Activated CD4-positive, alpha-beta T cell treated with anti-CD3 and anti-CD28 coated beads, Interleukin-2, amount 50 U/mL, for 16 hours (primary cell): ENCODE measurements at regions not wholly inside any gene's neighbourhood (a gene's known extent, or its start where the extent isn't known, plus 50 kb on each side); places are given as distances from the start of the nearest gene placed in this dataset.

Experiments used
- DNase-seq: peaks from one replicate; pipeline ENCODE4 v3.0.0-alpha.2; 2020

DNA sequence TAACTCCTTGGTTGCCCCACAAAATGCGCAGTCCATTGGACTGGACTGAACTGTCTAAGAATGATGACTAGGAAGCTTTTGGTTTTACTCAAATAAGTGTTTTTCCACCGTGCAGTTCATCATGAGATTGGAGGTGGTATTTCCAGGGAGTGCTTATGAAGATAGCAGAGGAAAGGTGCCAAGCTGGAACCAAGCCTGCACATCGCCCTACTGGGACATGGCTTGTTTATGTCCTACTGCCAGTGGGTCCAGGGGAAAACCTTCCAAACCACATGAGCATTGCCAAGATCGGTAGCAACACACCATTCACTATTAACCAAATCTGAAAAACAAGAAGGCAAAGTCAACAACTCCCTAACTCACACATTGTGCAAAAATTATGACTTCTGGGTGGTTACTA, 54.7 kb upstream of the DSCAM start:
- DNase-seq, result no peak

- DNase-seq, result no peak
These were observed 55.3 kb upstream of the DSCAM start for GRCh38 chr21:40902299-40902698.

DNA sequence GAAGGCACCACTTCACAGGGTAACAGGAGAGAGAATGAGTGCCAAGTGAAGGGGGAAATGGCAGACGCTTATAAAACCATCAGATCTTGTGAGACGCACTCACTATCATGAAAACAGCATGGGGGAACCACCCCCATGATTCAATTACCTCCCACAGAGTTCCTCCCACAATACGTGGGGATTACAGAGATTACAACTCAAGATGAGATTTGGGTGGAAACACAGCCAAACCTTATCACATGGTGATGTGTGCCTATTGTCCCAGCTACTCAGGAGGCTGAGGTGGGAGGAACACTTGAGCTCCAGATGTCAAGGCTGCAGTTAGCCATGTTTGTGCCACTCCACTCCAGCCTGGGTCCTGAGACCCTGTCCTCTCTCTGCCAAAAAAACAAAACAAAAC, 56.0 kb upstream of the DSCAM start:
- DNase-seq, result no peak

DNA sequence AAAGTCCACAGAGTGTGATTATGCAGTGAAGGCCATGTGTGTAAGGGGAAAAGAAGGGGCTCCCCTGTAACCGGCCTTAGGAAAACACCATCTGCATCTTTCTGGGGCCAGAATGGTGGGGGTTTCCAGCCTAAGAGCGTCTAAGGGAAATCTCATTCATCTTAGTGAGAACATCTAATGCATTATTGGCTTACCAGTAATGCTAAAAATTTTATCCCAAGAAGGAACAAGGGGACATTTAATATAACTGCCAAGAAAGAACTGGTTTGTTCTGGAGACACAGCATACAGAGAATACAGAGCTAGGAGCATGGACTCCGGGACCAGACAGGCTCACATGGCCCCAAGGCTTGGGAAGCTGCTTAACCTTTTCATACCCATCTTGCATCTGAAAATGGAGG, 58.3 kb upstream of the DSCAM start:
- no peak for DNase-seq

DNA sequence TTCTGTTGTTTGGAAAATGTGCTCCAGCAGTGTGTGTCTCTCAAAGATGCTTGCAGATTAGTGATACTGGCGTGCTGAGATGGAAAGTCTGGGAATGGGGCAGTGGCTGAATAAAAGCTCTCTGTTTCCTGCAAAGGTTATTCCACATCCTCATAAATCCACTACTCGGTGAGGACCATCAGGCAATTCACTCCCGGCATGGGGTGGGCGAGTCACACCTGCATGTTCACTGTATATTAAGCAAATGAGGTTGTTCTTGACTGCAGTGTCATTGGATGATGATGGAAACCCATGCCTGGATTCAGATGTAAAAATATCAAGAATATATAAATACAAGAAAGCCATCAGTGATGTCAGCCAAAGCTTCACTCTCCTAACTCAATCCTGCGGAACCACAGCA, 65.4 kb upstream of the DSCAM start:
- no peak for DNase-seq

DNA sequence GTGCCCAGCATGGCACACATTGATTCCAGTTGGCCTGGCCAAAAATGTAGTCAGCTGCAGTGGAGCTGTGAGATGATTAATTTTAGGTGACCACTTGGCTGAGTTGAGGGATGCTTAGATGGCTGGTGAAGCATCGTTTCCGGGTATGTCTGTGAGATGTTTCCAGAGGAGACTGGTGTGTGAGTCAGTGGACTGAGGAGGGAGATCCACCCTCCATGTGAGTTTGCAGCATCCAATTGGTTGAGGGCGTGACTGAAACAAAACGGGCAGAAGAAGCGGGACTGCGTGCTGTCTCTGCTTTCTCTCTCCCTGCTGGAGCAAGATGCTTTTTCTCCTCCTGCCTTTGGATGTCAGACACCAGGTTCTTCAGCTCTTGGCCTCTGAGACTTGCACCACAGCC, 68.2 kb upstream of the DSCAM start:
- no peak for DNase-seq

- no peak for DNase-seq
These were observed 76.4 kb upstream of the DSCAM start for GRCh38 chr21:40923407-40923806.

DNA sequence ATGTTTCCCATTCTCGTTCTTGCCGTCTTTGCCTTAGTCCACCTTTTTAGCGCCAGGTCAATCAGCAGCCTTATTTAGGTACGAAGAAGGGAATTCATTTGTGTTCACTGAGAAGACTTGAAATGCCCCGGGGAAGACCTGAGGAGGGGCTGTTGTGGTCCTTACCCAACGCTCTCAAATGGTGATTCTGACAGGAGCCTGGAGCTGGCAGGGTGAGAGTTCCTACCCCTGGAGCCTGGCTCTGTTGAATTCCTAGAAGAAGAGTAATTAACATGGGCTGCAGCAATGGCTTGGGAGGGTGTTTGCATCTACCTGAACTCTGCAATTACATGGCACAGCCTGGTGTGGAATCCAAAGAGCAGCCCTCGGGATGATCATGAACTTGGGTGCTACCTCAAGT, 76.9 kb upstream of the DSCAM start:
- no peak for DNase-seq

DNA sequence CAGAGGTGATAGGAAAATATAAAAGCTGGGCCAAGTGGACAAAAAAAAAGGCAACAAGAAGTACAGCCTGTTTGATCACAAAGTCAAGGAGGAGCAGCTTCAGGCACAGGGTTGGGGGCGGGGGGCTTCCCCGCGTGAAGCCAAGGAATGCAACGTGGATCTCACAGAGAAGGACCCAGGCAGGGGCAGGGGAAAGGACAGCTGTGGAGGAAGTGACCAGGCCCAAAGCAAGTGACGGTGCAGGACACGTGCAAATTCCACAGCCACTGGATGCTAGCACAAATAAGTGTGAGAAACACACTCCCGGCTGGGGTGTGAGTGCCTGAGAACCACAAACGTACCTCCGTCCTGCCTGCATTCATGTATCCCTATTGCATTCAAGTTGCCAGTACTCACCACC, 77.7 kb upstream of the DSCAM start:
- no peak for DNase-seq

DNA sequence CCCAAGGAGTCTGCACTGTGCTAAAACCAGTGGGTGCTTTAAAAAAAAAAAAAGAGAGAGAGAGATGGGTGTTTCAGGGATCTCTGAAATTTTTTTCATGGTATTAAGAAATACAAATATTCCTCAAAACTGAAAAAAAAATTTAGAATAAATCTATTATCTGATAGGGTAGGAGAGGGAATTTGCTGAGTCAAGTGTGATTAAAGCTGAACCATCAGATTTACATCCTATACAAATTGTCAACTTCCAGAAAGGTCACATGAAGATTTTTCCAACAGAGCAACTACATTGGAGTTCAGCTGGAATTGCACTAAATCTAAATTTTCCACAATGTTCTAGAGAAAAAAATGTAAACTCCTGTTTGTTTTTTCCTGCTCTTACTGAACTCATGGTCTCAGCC, 79.3 kb upstream of the DSCAM start:
- no peak for DNase-seq

GRCh38 chr21:40929833-40930232, 82.9 kb upstream of the DSCAM start:
- DNase-seq, result no peak

- no peak for DNase-seq
These were observed 84.2 kb upstream of the DSCAM start for GRCh38 chr21:40931197-40931596.

DNA sequence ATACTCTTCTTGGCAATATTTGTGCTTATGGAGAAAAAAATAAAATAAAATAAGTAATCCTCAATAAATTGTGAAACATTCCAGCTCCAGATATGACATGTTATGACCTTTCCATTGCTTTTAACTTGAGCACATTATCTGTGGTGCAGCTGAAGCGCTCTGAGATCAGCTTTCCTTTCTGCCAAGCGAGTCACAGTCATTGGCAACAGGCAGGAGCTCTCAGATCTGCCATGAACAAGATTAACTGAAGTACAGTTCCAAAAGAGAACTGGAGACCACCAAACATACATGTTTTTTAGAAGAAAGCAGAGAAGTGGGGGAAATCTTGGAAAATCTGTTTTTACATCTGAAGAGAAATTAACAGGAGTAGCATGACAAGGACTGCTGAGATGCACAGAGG, 89.2 kb upstream of the DSCAM start:
- no peak for DNase-seq

- DNase-seq, result no peak
These were observed 89.9 kb upstream of the DSCAM start for GRCh38 chr21:40936771-40937261.

- no peak for DNase-seq
These were observed 91.1 kb upstream of the DSCAM start for GRCh38 chr21:40938078-40938477.

- DNase-seq, result no peak
These were observed 91.7 kb upstream of the DSCAM start for GRCh38 chr21:40938611-40939010.

GRCh38 chr21:40947713-40948112, 100.8 kb upstream of the DSCAM start:
- DNase-seq, result no peak

- DNase-seq, result no peak
These were observed 104.0 kb upstream of the DSCAM start for GRCh38 chr21:40950970-40951369.

DNA sequence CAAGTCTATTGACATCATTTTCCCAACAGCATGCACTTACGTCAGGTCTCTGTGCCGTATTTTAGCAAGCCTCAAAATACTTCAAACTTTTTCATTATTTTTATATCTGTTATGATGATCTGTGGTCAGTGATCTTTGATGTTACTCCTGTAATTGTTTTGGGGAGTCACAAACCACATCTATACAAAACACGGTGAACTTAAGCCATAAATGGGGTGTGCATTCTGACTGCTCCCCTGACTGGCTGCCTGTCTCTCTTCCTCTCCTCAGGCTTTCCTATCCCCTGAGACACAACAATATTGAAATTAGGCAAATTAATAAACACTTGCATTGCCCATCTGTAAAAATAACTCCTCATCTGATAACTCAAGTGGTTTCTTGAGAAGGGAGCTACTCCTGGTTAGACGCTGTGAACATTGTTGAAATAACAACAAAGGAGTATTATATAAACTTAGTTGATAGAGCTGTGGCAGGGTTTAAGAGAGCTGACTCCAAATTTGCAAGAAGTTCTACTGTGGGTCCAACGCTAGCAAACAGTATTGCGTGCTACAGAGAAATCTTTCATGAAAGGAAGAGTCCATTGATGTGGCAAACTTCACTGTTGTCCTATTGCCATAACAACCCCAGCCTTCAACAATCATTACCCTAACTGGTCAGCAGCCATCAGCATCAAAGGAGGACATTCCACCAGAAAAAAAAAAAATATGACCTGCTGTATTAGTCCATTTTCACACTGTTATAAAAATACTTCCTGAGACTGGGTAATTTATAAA, 105.8 kb upstream of the DSCAM start:
- DNase-seq, result no peak

GRCh38 chr21:40964691-40965090, 117.7 kb upstream of the DSCAM start:
- DNase-seq, result no peak

DNA sequence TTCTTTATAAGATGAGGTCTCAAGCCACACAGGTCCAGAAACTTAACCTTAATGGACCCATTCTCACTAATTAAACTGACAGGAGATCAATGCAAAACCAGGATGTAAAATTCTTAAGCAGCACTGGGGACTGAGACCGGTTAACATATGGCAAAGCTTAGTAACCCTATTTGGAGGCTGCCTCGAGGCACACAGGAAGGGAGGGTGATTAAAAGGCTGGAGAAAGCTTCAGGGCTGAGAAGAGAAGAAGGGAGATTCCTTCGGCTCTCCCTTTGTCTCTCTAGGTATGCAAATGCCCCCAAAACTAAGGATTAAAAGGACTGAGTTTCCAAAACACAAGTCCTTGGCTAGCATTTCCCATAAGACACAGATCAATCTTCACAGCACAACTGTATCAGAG, 120.8 kb upstream of the DSCAM start:
- DNase-seq, result no peak

GRCh38 chr21:40972151-40972550, 125.2 kb upstream of the DSCAM start:
- DNase-seq, result no peak

GRCh38 chr21:40976198-40977109, 129.5 kb upstream of the DSCAM start:
- no peak for DNase-seq

DNA sequence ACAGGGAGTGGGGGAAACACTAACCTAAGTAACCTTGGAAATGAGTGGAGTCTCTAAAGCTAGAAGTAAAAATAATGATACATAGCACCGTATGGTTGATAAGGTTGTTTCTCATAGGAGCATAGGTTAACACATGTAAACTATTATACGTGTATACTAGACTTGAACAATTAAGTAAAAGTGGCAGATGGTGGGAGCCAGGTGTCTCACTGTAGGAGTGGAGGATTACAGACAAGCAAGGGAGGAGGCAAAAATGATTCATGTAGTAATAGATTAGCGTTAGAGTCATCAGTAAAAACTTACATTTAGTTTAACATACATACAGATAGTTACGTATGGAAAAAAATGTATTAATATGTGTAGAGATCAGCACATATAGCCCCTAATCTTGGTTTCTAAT, 138.4 kb upstream of the DSCAM start:
- DNase-seq, result no peak
